GM21717 (cell line): ENCODE measurements at regions not wholly inside any gene's neighbourhood (a gene's known extent, or its start where the extent isn't known, plus 50 kb on each side); places are given as distances from the start of the nearest gene placed in this dataset.

ENCODE experiments used
- ATAC-seq: cut with Tn5 transposase; IDR thresholded peaks from one replicate; pipeline ENCODE4 v1.9.1; 2021; ENCODE audit warnings: mild to moderate bottlenecking, moderate library complexity; ENCODE audit not compliant: unreplicated experiment

- no peak for ATAC-seq
Measured at GRCh38 chr4:22122062-22122461, 173.5 kb upstream of the KCNIP4 start.

GRCh38 chr4:22115262-22115661 lies 166.7 kb upstream of the KCNIP4 start:
- ATAC-seq = no peak

GRCh38 chr4:22103768-22104167 lies 155.2 kb upstream of the KCNIP4 start:
- ATAC-seq = no peak

- ATAC-seq = no peak
Measured at GRCh38 chr4:22099896-22100295, 151.3 kb upstream of the KCNIP4 start.

DNA sequence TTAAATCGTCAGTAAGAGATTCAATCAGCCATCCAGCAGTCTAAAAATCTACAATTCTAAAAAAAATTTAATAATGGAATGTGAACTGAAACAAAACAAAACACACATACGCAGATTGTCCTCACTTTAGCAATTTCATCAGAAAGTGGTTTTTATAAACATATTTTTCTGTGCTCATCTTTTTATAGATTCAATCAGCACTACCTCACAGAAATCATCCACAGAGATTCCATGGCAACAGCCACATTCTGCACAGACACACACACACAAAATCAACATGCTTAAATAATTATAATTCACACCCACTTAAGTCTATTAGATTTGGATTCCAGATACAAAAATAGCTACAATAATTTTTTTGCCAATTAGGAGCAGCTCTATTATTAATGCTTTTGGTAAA lies 149.0 kb upstream of the KCNIP4 start:
- no peak for ATAC-seq

GRCh38 chr4:22094217-22094616 lies 145.6 kb upstream of the KCNIP4 start:
- ATAC-seq = no peak

- ATAC-seq = no peak
Measured at GRCh38 chr4:22093126-22093525, 144.6 kb upstream of the KCNIP4 start.

DNA sequence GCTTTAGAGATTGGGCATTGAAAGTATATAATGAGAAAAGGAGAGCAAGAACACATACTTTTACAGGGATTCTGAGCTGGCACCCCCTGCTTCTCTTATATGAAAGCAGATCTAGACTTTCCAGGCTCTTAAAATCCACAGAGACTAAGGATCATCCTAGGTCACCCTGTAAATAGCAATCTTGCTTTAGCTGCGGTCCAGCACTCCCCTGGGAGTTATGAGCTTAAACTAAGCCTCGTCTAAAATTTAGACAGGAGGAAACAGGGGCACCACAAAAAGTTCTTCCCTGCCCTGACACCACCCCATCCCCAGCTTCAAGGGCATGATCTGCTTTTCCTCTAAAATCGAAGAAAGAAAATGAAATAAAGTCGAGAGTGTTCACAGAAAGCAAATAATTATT lies 143.3 kb upstream of the KCNIP4 start:
- no peak for ATAC-seq

- no peak for ATAC-seq
Measured at GRCh38 chr4:22091352-22091717, 142.8 kb upstream of the KCNIP4 start.

DNA sequence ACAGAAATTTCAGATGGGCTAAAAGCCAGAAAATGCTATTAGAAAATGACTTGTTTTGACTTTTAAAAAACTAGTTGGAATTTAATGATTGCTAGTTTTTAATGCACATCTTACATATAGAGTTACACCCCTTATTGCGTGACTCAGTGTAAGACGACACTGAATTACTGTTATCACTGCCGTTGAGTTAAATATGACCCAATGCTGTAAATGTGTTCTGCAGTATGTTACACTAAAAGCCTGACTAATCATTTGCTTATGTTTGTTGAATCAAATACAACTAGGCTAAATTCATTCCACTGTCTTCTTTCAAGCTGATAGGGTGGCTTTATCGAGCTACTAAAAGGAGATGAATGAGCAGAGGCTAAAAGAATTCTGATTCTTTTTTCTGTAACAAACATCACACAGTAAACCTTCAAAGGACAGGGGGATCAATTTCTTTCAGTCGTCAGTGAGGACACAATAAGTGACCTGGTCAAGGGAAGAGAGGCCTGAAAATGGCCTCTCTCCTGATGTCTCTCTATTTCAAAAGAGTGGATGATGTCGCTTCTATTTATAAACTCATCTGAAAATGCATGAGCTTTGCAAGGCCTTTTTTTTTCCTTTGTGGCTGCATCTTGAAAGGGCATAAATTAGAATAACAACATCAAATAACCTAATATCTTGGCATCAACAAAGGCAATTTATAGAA lies 142.2 kb upstream of the KCNIP4 start:
- ATAC-seq = no peak

DNA sequence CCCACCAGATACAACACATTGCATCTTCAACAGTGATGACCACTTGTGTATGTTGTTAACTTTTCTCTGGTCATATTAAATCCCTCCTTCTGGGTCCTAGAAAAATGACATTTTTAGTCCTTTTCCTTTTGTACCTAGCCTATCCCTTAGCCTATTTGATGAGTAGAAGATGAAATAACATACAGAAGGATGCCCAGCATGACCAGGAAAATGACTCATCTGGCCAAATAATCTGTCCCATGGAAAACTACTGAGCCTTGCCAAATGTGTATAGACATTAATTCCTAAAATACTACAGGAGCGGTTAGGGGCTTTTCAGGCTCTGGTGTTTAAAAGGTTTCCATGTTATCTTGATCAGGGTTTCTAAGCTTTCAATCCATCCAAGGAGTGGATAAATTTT lies 129.0 kb upstream of the KCNIP4 start:
- no peak for ATAC-seq

DNA sequence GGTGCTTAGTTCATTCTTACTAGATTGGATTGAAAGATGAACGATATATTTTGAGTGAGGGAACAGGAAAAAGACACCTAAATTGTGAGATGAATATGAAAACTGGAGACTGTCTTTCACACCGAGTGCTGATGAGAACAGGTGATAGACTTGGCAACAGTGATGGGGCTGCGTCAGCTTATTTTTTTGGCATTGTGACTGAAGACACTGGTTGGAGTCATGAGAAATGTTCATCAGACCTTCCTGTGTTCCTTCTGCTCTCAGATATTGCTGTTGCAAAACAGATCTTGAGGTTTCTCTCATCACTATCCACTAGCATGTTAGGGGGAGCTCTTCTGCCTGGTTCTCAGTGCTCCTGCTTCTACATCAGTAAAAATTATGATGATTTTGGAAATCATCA lies 124.2 kb upstream of the KCNIP4 start:
- no peak for ATAC-seq

DNA sequence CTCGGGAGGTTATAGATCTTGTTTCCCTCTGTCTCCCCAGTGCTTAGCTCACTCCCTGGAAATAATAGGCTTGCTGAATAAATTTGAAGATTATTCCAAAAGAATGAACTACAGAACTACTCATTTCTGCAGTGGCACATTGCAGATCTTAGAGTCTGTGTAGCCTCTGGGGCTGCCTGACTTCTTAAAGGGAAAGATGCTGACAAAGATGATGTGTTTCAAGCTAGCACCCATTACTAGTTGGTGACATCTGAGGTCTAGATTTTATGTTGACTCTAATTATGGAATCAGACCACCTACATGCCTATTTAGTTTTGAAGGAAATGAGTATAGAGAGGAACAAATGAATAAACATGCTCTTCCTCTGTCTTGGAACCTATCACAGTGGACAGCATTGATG lies 123.7 kb upstream of the KCNIP4 start:
- ATAC-seq = no peak

GRCh38 chr4:22071749-22072148 lies 123.2 kb upstream of the KCNIP4 start:
- ATAC-seq = peak; percentile 97

DNA sequence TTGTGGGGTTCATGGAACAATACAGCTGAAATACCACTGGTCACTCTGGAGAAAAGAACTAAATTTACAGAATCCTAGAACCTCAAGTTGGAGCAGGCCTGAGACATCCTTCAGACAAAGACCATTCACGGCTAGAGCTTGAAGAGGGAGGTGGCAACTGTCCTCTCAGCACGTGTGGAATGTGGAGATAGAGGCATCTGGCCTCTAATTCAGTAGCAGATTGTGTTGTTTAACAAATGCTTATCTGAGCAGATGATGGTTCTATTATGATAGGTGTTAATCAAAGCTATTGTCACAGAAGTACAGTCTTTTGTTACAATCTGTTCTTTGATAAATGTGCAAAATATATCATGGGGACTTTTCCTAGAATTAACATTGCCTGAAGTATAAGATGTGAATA lies 121.7 kb upstream of the KCNIP4 start:
- ATAC-seq = no peak

DNA sequence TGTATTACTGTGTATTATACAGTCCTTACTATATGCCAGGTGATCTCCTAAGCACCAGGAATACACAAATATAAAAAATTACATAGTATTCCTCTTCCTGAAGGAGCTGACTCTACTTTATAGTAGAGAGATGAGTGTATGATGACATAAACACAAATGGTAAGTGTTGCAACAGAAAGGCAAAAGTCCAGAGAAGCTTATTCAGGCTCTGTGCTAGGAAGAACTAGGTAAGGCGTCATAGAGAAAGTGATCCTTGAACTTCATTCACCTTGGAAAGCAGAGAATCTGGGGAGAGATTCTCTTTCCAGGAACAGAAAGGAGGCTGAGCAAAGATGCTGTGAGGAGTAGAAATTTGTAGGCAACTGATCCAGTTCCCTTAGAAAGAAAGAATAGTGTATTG lies 115.0 kb upstream of the KCNIP4 start:
- no peak for ATAC-seq

- no peak for ATAC-seq
Measured at GRCh38 chr4:22062676-22063075, 114.1 kb upstream of the KCNIP4 start.

- no peak for ATAC-seq
Measured at GRCh38 chr4:22055954-22056353, 107.4 kb upstream of the KCNIP4 start.

- no peak for ATAC-seq
Measured at GRCh38 chr4:22052076-22052475, 103.5 kb upstream of the KCNIP4 start.

- no peak for ATAC-seq
Measured at GRCh38 chr4:22048323-22048722, 99.8 kb upstream of the KCNIP4 start.

GRCh38 chr4:22047793-22048192 lies 99.2 kb upstream of the KCNIP4 start:
- ATAC-seq = no peak

DNA sequence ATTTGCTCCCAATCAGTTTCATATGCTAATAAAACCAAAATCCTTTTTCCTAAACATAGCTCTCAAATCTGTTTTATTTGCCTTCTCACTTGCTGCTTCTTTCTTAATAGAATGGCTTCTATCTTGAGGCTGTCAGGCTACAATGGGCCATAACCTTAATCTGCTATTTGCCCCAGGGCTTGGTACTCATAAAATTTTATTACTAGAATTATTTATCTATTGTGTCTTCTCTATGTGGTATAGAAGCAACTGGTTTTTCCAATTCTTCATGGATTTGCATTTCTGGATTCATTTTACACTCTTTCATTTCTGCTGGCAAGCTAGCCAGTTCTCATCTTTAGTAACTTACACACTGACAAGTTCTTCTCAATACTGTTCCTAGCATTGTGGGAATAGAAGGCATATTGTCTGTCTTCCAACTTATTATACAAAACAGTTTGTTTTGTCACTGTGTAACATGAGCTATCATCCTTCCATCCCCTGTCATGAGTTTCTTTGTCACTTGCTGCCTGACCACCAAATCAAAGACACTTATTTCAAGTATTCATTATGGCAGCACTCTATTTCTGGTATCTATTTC lies 96.6 kb upstream of the KCNIP4 start:
- no peak for ATAC-seq

- no peak for ATAC-seq
Measured at GRCh38 chr4:22031423-22031822, 82.9 kb upstream of the KCNIP4 start.
